22Rv1 (cell line): ENCODE measurements at regions not wholly inside any gene's neighbourhood (a gene's known extent, or its start where the extent isn't known, plus 50 kb on each side); places are given as distances from the start of the nearest gene placed in this dataset.

Experiments
- H3K27ac ChIP-seq: fragments of 450-650 bp; 2 replicates; pipeline ENCODE4 v1.5.1; 2017
- CTCF ChIP-seq: fragments of 450-650 bp; IDR thresholded peaks from 2 replicates; pipeline ENCODE4 v1.5.1; 2017; ENCODE audit warnings: mild to moderate bottlenecking
- ZFX ChIP-seq: fragments of 450-650 bp; IDR thresholded peaks from 2 replicates; pipeline ENCODE4 v1.6.1; 2017; ENCODE audit warnings: antibody characterized with exemption, borderline replicate concordance

GRCh38 chr6:106740287-106740686 lies 110.9 kb downstream of the QRSL1 start:
- no peak overlapping the region for H3K27ac ChIP-seq
- TF ChIP-seq ZFX (no peak), CTCF (no peak)

- no peak for TF ChIP-seq CTCF
- no peak for TF ChIP-seq ZFX
- H3K27ac ChIP-seq, result no peak overlapping the region
Observed at GRCh38 chr6:106739387-106739786, 110.0 kb downstream of the QRSL1 start.

- no peak for TF ChIP-seq ZFX
- TF ChIP-seq CTCF, result no peak
Observed at GRCh38 chr6:106736502-106736901, 107.1 kb downstream of the QRSL1 start.

GRCh38 chr6:106735828-106736227 lies 106.5 kb downstream of the QRSL1 start:
- TF ChIP-seq ZFX, result no peak
- no peak for TF ChIP-seq CTCF
- H3K27ac ChIP-seq, result no peak overlapping the region

More at GRCh38 chr6:106736502-106736901, 107.1 kb downstream of the QRSL1 start:
- H3K27ac ChIP-seq, result no peak overlapping the region

- no peak for TF ChIP-seq CTCF
- no peak for TF ChIP-seq ZFX
- no peak overlapping the region for H3K27ac ChIP-seq
Observed at GRCh38 chr6:106735136-106735633, 105.8 kb downstream of the QRSL1 start.

- H3K27ac ChIP-seq, result no peak overlapping the region
- no peak for TF ChIP-seq ZFX
- no peak for TF ChIP-seq CTCF
Observed at GRCh38 chr6:106733386-106733785, 104.0 kb downstream of the QRSL1 start.

- H3K27ac ChIP-seq, result 0 out of 2 replicates have a peak overlapping the region, but pooled peaks have one; percentile 66
- no peak for TF ChIP-seq ZFX
- TF ChIP-seq CTCF, result no peak
Observed at GRCh38 chr6:106732376-106732940, 103.1 kb downstream of the QRSL1 start.
